ENCODE measurements at regions not wholly inside any gene's neighbourhood (a gene's known extent, or its start where the extent isn't known, plus 50 kb on each side); places are given as distances from the start of the nearest gene placed in this dataset.

GRCh38 chr9:16191691-16192402 is 639.0 kb downstream of the CCDC171 start:
- TF ChIP-seq CTCF (IDR thresholded peaks at IDR 0.05) (peak; percentile 80), EZH2 (IDR thresholded peaks at IDR 0.05) (no peak), EZH2phosphoT487 (IDR thresholded peaks at IDR 0.05) (no peak)
